HG03520 (cell line): ENCODE measurements at regions not wholly inside any gene's neighbourhood (a gene's known extent, or its start where the extent isn't known, plus 50 kb on each side); places are given as distances from the start of the nearest gene placed in this dataset.
A peak's percentile ranks its signal among the peaks of the same experiment; 100 is the strongest.
"Not testable (repeated sequence)": the region's sequence is repeated elsewhere in the genome, so short reads cannot be mapped to it uniquely, and the experiment has no call there.

ENCODE experiments used
- ATAC-seq: cut with Tn5 transposase; IDR thresholded peaks from one replicate; pipeline ENCODE4 v1.9.1; 2021; ENCODE audit warnings: mild to moderate bottlenecking, moderate library complexity; ENCODE audit not compliant: unreplicated experiment

DNA sequence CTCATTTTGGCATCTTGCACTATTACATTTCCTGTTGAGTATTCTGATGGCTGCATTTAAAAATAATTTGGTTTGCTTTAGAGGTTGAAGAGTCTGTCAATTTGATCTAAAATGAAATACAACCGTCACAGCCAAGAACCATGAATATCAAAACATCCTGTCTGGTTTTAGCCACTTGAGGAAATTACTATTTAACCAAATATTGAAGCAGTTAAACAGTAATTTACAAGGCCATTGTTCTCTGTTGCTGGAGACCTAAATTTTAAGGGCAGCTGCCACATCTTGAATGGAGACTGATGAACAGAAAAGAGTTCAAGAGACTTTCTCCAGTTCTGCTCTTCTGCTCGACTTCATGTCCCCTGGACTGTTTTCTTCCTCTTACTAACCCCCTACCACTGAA lies 549.4 kb downstream of the LRRC70 start:
- no peak for ATAC-seq

DNA sequence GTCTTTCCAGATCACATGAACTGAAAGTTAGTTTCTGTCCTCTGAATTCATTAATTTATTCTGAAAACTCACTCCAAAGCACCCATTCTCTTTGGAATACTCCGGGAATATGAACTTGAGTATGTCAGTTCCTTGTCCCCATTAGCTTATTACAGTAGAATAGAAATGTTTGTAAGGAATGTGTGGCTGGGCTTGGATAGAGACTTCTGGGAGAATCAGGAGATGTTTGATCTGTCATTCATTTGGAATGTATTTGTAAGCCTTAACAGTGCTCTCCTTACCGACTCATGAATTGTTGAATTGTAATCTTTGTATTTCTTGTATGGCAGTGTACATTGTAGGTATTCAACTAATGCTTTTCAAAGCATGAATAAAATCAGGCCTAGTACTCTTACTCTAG lies 548.4 kb downstream of the LRRC70 start:
- no peak for ATAC-seq

DNA sequence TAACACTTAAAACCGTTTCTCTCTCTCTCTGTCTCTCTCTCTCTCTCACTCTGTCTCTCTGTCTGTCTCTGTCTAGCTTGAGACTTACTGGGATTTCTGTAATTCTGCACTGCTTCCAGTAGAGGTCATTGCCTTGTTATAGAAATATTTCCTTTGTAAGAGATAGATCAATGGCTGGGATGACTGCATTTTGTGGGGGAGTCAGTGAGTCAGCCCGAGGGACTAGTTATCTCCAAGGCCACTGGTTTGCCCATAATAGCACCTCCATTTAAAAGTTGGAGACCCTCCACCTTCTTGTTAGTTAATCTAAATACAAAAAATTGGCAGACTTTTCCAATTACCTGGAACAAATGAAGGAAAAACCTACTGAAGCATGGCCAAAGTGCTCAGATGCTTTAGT lies 547.2 kb downstream of the LRRC70 start:
- ATAC-seq = peak; percentile 64

DNA sequence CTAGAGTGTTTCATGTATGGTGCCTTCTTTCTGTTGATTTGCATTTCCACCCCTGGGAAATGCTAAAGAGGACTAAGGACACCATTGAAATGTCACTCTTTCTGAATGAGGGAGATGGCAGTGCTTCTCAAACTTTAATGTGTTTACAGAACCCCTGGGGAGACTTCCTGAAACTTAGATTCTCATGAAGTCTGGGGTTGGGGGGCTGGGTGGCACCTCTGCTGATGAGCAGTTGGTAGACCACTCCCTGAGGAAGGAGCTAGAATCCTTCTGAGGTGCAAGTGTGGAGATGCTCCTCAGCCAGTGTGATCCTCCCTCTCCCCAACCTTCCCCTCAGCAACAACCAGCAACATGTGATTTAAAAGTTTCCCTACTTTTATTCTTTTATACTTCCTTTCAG lies 546.8 kb downstream of the LRRC70 start:
- ATAC-seq = no peak

- no peak for ATAC-seq
These were observed 545.6 kb downstream of the LRRC70 start for GRCh38 chr5:63124266-63124665.

GRCh38 chr5:63121471-63121870 lies 542.9 kb downstream of the LRRC70 start:
- no peak for ATAC-seq

DNA sequence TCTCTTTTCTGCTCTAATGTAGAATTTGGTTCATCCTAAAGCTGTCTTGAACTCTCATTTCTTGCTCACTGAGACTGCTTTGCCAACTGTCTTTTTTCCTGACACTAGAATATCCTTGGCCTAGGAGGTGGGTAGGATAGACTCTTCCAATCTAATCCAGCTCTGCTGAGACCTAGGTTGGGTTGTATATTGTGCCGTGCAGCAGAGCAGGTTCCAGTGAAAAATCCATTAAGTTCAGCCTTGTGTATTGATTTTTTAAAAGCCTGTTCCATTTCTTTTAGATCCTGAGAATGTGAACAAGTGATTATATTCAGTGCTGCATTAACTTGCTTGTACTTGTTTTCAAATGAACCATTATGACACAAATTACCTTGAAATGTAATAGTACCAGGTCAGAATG lies 539.6 kb downstream of the LRRC70 start:
- no peak for ATAC-seq

DNA sequence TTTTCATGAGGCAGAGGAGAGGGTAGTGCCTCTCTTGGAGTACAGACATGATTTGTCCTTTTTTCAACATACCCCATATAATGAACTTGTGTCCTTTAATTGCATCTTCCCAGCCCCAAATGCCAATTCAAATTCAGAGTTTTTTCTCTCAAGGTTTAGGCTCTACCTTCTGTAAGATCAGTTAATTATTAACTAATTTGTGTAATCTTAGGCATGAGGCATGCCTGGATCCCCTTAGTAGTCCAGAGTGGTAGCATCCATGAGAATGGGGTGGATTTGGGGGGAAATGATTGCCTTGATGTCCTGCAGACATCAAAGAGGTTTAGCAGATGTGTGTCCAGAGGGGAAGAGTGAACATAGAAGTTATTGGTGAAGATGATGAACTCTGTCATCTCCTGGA lies 533.3 kb downstream of the LRRC70 start:
- ATAC-seq = no peak

GRCh38 chr5:63101870-63102269 lies 523.3 kb downstream of the LRRC70 start:
- no peak for ATAC-seq

DNA sequence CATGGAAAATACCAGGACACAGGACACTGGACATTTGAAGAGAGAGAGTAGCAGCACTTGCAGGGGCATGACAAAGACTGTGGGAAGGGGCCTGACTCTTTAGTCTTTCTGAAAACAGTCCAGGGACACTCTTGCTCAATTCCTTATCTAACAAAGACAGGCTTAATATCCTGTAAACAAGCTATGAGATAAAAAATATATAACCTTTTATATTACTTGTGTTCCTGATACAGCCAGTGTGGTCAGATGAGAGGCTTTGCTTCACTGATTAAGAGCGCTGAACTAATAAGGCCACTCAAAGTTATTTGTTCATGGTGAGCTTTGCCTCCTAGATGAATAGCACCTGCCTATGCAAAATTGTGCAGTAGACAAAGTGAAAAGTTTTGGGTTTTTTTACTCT lies 518.7 kb downstream of the LRRC70 start:
- no peak for ATAC-seq

DNA sequence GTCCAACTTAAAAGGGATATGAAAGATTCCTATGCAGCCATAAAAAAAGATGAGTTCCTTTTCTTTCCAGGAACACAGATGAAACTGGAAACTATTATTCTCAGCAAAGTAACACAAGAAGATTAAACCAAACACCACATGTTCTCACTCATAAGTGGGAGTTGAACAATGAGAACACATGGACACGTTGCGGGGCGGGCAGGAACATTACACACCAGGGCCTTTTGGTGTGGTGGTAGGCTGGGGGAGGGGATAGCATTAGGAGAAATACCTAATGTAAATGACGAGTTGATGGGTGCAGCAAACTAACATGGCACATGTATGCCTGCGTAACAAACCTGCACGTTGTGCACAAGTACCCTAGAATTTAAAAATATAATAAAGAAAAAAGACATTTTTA lies 516.1 kb downstream of the LRRC70 start:
- no peak for ATAC-seq

GRCh38 chr5:63089147-63089546 lies 510.5 kb downstream of the LRRC70 start:
- no peak for ATAC-seq

DNA sequence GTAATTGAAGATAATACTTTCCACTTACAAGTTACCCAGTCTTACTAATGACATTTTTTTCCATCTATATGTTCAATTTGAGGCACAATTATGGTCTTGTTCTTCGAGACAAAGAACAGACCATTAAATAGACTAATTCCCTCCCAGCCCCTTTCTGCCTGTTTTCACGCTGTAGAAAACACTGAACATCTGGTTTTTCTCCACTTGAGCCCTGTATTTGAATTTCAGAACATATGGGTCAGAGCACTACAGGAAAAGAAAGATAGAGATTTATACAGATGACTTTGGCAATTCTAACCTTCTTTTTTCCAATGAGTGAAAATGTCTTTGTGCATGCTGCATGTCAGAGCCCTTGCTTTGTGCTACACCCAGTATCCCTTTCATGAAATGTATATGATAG lies 506.9 kb downstream of the LRRC70 start:
- ATAC-seq = no peak

- not testable (repeated sequence) for ATAC-seq
These were observed 505.1 kb downstream of the LRRC70 start for GRCh38 chr5:63083689-63084088.

DNA sequence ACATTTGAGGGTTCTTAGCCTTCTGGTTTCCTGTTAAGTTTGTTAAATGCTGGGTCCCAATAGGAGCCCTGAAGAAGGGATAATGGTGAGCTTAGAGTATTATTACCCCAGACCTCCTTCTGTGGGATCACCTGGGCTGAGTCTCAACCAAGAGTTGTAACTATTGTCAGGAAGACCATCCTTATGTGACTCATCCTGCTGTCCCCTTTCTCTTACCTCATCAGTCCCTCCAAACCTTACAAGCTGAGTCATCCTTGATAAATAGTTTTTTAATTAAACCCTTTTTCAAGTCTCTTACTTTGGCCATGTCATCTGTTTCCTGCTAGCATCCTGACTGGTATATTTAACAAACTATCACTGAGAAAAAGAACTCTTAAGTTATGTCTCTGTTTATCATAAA lies 502.8 kb downstream of the LRRC70 start:
- ATAC-seq = no peak

DNA sequence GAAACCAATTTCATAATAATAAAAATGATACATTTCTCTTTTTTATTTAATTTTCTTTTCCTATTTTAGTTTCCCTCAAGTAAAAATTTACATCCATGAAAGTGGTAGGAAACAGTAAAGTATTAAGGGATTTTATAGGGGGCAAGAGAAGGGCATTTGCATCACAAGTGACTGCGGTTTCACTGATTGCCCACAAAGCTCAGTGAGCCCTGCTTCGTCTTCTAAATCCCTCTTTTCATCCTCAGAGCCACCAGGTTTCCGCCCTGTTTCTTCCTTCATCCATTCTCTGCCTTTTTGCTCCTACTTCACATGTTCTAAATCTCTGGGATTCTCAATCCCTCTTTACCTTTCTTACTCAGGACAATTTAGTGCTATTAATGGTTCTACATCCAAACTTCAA lies 491.4 kb downstream of the LRRC70 start:
- ATAC-seq = no peak

- no peak for ATAC-seq
These were observed 476.8 kb downstream of the LRRC70 start for GRCh38 chr5:63055421-63055820.

DNA sequence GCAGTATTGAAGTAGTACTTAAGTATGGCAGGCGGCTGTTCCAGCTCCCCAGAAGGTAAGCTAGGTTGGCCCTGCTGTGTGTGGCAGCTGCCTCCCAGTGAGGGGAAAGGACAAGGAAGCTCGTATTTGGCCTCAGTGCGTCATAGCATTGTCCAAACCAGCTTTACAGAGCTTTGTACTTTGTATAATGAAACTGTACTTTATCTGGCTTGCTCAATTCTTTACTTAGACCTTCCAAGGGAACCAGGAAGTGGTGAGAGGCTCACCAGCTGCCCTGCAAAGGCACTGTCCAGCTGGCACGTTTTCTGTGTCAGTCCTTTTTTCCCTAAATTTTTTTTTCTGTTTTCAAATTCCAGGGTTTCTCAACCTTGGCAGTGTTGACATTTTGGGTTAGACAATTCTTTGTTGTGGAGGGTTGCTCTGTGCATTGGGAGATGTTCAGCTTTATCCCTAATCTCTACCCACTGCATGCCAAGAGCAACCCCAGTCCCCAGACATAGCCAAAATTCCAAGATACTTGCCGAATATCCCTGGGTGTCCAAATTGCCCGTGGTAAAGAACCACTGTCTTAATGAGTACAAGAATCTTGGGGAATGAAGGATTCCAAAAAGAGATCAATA lies 474.5 kb downstream of the LRRC70 start:
- ATAC-seq = no peak

- ATAC-seq = no peak
These were observed 472.3 kb downstream of the LRRC70 start for GRCh38 chr5:63050916-63051315.

- ATAC-seq = no peak
These were observed 471.3 kb downstream of the LRRC70 start for GRCh38 chr5:63049935-63050334.

DNA sequence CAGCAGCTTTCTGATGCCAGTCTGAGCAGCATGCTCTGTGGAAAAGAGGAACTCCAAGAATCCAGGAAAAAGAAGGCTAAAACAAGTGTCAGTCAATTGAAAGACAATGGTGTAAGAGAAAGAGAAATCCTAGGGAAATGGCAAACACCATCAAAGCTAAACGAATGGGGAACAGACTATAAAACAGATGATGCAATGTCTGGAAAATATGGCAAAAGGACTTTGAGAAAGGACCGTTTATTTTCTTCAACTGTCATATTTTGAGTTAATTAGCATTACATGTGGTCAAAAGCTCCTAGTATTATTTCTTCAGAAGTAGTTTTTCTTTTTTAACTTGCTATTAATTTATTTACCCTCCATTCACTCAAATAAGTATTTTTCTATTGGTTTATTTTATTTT lies 465.2 kb downstream of the LRRC70 start:
- ATAC-seq = no peak

- no peak for ATAC-seq
These were observed 453.7 kb downstream of the LRRC70 start for GRCh38 chr5:63032343-63032742.

GRCh38 chr5:63029891-63030290 lies 451.3 kb downstream of the LRRC70 start:
- no peak for ATAC-seq

DNA sequence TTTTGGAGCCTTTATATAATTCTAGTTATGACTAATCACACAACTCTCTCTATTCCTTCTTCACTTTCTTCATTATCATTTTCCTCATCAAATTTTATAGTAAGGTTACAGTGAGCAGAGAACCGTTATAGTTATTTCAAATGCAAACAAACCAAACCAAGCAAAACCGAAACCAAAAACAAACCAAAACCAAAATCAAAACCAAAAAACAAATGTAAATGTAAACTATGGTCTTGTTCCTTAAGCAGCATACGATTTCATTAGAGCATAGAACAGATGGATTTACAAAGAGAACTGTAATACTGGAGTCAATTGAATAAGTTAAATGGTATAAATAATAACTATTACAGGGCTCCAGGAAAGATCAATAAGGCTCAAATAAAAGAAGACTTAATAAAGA lies 447.1 kb downstream of the LRRC70 start:
- no peak for ATAC-seq
